NCI-H1092 treated with DMSO at 0.1 percent for 48 hours (cell line): ENCODE measurements at regions not wholly inside any gene's neighbourhood (a gene's known extent, or its start where the extent isn't known, plus 50 kb on each side); places are given as distances from the start of the nearest gene placed in this dataset.
"Not testable (repeated sequence)": the region's sequence is repeated elsewhere in the genome, so short reads cannot be mapped to it uniquely, and the experiment has no call there.

ENCODE experiments used
- DNase-seq: peaks from one replicate; lab custom pipeline; 2025; lab: John Stamatoyannopoulos, UW

DNA sequence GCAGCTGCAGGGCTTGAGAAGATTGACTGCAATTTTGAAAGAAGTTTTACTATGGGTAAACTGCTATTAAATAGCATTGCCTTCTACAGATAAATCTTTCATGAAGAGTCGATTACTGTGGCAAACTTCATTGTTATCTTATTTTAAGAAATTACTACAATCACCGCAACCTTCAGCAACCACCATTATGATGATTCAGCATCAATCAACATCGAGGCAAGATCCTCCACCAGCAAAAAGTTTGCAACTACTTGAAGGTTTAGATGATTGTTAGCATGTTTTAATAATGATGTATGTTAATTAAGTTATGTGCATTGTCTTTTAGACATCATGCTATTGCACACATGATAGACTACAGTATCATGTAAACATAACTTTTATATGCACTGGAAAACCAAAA, 1511.0 kb downstream of the FSTL5 start:
- DNase-seq, result no peak

DNA sequence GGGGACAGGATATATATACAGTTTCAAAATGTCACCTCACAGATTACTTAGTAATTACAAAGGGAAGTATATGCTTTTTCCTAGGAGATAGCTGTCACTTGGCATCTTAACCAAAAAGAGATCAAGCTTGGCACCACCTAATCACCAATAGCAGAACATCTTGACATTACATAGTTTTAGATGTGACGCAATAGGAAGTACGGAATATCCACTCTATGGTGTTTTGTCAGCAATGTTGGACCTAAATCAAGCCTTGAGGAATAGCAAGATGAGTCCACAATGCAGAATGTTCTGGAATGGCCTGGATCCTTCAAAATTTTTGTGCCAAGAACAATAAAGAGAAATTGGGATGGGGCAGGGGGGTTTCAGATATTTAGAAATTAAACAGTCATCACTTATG, 1488.2 kb downstream of the FSTL5 start:
- DNase-seq, result no peak

DNA sequence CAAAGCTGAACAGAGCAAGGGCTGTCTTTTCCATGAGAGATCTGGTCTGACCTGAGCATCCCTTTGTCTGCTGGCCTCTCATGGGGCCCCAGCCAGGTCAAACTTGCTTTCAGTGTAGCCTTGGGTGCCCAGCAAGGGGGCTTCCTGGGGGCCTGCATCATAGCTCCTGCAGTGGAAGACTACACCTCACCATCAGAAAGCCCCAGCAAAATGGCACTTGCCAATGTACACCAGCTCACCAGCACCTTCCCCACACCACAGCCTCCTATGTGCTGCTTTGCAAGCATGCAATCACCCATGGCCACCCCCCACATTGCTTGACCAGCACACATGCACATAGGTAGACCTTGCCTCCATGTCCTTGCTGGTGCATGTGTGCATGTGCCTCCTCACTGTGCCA, 1478.1 kb downstream of the FSTL5 start:
- DNase-seq, result no peak

DNA sequence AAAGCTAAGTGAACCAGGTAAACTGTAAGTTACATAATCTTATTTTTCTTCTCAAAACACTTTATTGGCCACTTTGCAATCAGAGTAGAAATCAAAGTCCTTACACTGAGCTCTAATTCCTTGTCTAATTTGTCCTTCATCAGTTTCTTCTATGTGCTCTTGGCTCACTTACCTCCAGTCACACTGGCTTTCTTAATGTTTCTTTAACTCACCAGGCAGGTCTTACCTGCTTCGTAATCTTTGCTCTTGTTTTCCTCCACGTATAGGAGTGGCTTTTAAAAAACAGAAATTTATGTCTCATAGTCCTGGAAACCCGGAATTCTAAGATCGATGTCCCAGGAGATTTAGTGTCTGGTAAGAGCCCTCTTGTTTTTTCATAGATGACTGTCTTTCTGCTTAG, 1462.1 kb downstream of the FSTL5 start:
- no peak for DNase-seq

DNA sequence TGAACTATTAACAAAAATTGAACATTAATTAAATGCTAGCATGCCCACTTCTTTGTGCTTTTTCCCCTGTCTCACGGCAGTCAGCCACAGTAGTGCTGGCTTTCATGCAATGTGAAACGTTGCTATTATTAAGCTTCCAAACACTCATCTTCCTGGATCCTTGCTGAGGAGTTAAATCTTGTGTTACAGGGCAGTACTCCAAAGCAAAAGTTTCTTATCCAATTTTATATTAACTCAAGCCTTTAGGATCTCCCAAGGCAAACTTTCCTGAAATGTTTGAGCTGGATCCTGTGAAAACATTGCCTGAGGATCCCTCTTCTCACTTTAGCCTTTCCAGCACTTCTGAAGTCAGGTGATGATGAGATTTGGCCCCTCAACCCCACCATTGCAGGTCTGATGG, 1454.8 kb downstream of the FSTL5 start:
- DNase-seq, result no peak

DNA sequence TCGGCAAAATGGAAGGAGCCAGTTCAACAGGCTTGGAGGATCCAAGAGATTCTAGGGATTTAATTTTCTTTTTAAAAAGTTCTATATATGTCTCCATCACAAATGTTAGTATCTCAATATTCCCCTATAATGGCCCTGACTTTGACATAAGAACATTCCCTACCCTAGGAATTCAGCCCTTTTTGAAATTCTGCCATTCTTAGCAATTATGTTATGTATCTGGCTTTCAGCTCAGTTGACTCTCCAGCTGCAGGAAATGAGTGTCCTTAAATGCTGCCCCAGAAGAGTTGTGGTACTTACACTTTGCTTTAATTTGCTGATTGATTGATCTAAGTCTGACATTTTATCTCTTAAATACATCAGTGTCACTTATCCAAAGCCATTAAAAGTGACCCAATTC, 1454.3 kb downstream of the FSTL5 start:
- no peak for DNase-seq

DNA sequence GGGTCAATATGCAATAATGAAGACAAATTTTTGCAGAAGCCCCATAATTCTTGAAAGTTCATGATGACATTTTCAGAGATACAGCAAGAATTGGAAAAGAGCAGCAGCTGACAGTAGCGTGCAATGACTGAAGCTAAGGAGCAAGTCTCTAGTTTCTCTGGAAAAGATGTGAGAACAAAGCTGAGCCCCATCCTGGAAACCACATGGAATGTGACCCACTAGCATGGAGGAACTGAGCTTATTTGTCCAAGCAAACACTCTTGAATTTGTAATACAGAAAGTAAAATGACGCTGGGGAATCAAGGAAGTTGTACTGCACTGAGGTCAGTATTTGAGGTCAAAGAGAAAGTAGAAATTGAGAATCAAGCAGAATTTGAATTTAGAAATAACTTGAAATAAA, 1447.2 kb downstream of the FSTL5 start:
- DNase-seq, result no peak

DNA sequence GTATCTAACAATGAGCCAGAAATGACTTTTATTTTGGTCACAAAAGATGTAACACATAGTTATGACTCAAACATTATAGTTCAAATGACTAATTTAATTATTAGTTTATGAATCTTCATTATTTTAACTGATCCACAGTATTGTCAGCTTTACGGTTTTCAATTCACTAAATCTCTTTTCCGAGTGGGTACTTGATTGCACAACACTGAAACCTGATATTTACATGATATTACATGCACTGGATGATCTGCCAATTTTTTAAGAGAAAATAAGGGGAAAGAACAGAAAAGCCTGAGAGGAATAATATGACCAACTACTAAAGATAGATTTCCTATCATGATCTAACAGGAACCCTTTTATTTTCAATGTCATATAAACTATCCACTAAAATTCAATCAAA, 1446.0 kb downstream of the FSTL5 start:
- no peak for DNase-seq

DNA sequence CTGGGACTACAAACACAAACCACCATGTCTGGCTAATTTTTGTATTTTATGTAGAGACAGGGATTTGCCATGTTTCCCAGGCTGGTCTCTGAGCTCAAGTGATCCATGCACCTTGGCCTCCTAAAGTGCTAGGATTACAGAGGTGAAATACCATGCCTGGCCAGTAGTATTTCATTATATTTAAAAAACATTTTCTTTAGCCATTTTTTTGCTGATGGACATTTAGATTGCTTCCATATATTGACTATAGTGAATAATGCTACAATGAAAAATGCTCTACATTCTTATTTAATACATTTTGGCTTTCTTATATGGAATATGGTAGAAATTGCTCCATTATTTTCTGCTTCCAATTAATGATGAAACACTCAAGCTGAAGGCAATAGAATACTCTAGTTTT, 1439.7 kb downstream of the FSTL5 start:
- DNase-seq, result no peak

DNA sequence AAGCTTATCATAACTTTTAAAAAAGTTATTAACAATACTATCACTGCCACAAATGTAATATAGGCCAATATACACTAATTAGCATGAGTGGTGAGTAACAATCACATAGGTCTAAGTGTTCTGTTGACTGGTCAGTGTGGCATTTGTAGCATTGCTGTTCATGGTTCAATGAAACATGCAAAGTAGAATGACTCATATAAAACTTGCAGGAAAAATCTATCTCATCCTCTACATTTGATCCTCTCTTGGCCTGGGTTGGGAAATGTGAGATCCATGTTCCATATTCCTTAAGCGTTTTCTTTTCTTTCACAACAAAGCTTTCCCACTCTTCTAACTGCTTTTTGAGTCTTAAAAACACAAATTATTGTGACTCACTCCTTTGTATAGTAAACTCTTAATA, 1418.7 kb downstream of the FSTL5 start:
- no peak for DNase-seq

DNA sequence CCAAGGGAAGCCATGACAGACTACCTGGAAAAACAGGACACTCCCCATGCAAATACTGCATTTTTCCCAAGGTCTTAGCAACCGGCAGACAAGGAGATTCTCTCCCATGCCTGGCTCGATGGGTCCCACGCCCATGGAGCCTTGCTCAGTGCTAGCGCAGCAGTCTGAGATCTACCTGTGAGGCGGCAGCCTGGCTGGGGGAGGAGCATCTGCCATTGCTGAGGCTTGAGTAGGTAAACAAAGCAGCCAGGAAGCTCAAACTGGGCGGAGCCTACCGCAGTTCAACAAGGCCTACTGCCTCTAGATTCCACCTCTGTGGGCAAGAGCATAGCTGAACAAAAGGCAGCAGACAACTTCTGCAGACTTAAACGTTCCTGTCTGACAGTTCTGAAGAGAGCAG, 1417.2 kb downstream of the FSTL5 start:
- not testable (repeated sequence) for DNase-seq

DNA sequence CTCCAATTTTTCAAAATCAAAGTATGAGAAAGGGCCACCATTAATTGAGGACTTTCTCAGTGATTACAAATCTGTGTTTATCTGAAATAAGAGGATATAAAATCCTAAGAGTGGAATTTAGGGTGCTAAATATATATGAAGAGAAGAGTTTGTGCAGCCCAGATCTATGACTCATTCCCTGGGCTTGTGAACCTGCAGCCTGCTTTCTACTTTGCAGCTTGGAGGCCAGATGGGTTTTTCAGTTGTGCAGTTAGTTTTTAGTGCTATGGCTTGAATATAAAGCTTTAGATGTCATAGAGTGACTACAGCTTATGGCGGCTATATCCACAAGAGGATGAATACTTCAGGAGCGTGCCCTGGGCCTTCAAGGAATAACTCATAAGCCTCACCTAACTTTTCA, 1391.1 kb downstream of the FSTL5 start:
- no peak for DNase-seq

DNA sequence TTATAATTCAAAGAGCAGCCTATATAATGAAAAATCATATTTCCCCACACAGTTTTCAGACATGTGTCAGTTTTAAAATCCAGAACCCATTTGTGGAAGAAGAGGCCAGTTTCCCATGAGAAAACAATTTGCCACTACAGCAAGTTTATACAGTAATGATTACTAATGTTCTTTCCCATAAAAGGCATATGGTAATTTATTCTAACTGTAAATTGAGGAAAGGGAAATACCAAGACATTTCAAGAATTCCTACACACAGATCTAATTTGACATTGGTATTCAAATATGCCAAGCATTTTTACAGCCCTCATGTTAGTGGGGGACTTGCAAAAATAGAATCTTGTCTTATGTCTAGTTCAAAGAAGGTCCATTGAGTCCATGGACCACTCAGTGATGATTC, 1368.6 kb downstream of the FSTL5 start:
- no peak for DNase-seq

DNA sequence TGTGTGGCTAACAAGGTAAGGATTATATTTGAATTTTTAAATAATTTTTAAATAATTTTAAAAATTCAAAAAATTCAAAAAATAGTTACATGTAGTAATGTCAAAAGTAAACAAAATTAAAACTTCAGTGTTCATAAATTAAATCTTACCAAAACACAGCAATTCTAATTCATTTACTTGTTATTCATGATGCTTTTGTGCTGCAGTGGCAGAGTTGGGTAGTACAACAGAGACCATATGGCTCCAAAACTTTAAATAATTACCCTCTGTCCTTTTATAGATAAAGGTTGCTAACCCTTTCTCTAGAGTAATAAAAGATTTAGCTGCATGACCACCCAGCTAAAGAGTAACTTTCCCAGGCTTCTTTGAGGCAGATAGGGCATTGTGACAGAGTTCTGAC, 1355.6 kb downstream of the FSTL5 start:
- no peak for DNase-seq

DNA sequence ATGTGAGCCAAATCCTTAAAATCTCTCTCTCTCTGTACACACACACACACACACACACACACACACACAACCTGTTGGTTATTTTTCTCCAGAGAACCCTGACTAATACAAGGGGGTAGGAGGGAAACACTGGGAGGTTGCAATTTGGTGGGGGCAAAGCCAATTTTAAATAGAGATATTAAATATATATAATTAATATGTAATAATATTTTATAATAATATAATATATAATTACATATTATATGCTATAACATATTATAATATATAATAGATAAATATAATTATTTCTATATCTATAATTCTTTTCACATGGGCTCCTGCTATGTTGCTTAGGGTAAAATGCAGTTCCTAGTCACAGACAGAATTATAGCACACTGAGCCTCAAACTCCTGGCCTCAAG, 1354.2 kb downstream of the FSTL5 start:
- no peak for DNase-seq

DNA sequence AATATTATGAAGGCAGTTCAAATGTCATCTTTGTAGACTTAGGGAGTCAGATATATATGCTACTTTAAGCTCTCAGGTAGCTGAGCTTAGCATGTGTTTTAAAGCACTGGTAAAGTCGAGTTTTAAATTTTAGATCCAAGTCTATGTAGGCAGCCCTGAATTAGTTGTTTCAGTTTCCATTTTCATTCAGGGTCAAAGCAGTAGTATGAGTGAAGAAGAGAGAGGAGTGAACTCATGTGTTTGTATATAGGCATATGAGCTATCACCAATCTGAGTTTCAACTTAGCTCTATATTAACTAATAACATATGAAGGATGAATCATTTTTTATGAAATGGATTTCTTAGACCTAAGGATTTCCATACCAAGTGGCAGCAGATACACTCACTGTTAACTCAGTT, 1353.4 kb downstream of the FSTL5 start:
- no peak for DNase-seq

DNA sequence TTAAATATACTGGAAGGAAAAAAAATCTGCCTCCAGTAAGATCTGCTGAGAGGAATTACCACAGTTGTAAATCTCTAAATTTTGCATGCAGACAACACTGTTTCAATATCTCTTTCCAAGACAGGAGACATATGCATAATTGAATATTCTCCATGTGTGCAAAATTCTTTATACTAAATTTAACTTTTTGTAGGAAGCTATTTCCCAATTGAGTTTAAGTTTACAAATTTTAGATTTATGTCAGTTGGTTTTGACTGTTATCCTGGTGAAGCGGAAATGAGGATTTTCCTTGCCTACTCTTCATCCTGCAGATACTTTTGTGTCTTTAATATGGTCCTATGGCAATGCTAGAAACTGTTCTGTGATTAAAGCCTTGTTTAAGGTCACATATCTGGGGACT, 1352.9 kb downstream of the FSTL5 start:
- DNase-seq, result no peak

DNA sequence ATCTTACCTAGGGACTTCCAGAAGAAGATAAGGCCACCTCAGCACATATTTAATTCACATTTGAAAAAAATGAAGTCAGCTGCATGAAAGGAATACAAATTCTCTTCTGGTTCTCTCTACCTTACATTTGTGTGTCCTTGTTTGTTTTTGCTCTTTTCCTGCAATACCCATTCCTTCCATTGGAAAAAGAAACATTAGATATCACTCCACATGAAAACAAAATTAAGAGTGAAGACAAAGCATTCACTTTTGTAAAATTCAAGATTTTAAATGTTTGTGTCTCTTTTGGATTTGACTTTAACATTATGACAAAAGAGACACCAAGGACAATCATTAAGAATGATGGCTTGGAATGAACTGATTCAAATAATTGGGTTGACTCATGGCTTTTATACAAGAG, 1351.8 kb downstream of the FSTL5 start:
- no peak for DNase-seq

DNA sequence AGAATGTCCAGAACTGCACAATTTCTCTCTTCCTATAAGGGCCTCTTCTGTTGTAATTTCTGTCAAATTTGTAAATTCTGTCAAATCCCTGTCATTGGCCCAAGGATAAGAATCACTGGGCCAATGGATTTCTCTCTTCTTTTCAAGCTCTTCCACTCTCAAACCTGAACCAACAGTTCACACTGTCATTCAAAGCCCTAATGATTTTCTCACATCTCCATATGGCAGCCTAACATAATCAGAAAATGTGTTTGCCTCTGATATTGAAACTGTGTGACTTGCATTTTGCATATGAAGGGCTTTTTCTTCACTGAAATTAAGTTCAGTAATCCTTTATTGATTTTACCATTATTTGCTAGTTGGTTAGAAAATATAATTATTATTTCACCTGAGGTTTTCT, 1349.1 kb downstream of the FSTL5 start:
- DNase-seq, result no peak

DNA sequence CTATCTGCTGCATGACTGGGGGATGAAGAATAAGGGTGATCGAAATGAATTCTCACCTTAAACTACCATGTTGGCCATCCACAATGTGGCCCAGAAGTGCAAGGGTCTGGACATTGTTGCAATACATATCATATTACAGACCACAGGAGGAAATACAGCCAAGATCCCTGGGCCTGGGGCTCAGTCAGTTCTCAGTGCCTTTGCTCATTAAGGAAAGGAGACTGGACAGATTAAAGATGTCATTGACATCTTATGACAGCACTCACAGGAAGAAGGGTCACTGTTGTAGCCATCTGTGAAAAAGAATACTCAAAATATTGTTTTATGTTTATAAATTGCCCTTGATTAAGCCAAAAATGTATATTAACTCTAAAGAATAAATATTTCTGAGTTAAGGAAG, 1345.2 kb downstream of the FSTL5 start:
- no peak for DNase-seq

DNA sequence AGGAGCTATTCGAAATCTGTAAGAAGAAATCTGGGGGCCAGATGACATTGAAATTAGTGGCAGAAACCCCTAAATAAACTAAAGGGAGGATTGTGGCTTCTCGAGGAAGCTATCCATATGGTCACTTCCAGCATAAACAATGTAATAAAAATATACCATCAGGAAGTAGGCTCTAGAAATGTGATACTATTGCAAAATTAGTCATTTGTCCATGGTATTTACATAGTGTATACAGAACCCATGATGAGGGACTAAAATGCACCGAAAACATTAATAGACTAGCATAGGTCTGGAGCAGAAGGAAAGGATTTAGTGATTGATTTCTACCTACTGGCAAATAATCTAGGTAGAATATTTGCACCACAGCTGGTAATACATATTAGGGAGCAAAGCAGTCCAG, 1344.0 kb downstream of the FSTL5 start:
- DNase-seq, result no peak

DNA sequence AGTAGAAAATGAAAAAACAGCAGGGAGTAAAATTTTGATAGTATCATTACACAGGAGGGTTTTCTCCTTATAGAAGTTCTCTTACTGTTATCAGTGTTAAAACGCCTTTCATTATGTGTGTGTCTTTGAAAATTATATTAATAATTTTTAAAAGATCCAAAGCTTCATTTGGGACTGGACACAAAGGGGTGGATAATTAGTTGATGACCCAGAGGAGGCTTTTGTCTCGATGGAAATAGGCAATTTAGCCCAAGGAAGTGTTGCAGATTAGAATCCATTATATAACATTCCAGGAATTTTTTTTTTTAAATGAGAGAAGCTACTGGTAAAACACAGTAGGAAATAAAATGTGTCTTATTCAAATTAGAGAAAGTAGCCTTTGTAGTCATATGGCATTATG, 1339.3 kb downstream of the FSTL5 start:
- no peak for DNase-seq

DNA sequence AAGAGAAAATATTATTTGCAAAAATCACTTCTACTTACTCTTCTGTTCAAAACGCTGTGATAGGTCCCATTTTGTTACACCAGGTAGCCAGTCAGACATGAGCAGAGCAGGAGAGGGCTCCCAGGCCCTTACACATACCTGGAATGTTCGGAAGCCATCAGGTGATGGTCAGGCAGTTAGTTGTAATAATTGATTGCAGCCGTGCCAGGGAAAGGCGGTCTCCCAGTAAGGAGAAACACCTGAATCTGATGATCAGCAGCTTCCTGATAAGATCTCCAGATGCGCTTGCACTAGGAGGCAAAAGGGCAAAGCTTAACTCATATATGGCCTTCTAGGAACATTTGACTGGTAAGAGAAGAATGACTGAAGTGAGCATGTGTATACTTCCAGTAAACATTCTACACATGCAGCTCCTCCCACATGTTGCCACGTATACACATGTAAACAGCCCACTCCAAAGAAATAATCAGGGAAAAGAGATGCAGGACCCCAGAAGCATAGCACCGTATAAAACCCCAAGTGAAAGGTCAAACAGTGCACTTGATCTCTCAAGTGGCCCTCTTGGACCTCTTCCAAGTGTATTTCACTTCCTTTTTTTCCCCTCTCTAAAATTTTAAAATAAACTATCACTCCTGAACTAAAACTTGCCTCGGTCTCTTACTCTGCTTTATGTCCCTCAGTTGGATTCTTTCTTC, 1338.0 kb downstream of the FSTL5 start:
- DNase-seq, result no peak

DNA sequence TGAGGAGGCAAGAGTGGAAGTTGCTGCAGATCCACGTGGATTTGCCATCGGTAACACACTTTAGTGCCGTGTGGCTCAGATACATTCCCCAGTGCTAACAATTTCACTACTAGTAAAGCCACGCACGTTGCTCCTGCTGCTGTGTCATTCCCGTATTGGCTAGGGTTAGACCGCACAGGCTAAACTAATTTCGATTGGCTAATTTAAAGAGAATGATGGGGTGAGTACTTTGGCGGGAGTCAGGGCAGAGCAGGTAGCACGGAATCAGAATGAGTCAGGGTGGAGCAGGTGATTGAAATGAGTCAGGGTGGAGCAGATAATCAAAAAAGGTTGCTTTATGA, 1337.5 kb downstream of the FSTL5 start:
- no peak for DNase-seq
